OCI-M2 (cell line): ENCODE measurements at regions not wholly inside any gene's neighbourhood (a gene's known extent, or its start where the extent isn't known, plus 50 kb on each side); places are given as distances from the start of the nearest gene placed in this dataset.

Source experiments
- DNase-seq: peaks from one replicate; lab custom pipeline; 2025; ENCODE audit not compliant: unreplicated experiment; lab: John Stamatoyannopoulos, UW

DNA sequence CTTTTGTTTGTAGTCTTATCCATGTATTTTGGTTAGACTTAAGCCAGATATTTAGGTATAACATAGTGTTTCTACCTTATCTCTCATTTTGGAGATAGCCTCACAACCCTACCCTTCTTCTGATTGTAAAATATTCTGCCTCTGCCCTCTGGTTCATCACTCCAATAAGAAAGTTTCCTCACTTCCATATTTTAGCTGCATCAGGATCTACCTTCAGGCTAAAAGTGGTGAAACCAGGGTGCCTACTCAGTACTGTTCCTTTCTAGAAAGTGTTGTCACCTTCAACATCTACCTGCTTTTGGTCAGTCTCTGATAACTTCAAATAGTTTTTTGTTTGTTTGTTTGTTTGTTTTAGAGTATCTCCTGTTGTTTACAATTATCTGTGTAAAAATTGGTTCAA, 294.6 kb downstream of the ANXA1 start:
- no peak for DNase-seq

DNA sequence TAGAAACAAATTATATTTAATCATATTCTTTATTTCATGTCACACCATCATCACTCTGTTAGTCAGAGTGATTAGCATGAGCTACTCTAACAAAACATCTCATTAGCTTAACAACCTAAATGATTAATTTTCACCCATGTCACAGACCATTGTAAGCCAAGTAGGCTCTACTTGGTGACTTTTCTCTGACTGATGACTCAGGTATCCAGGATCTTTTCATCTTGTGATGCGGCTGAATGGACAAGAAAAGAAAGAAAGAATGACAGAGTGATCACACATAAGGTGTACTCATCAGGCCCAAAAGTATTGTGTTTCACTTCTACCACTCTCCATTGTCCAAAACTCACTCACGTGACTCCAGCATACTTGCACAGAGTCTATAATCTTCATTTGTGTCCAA, 299.3 kb downstream of the ANXA1 start:
- DNase-seq = no peak

GRCh38 chr9:73459817-73460216, 308.2 kb downstream of the ANXA1 start:
- no peak for DNase-seq

DNA sequence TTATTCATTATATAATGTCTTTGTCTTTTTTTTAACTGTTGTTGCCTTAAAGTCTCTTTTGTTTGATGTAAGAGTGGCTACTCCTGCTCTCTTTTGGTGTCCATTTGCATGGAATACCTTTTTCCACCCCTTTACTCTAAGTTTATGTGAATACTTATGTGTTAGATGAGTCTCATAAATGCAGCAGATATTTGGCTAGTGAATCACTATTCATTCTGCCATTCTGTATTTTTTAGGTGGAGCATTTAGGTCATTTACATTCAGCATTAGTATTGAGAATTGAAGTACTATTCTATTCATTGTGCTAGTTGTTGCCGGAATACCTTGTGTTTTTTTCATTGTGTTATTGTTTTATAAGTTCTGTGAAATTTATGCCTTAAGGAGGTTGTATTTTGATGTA, 317.1 kb downstream of the ANXA1 start:
- no peak for DNase-seq

GRCh38 chr9:73470766-73471165, 319.1 kb downstream of the ANXA1 start:
- no peak for DNase-seq

DNA sequence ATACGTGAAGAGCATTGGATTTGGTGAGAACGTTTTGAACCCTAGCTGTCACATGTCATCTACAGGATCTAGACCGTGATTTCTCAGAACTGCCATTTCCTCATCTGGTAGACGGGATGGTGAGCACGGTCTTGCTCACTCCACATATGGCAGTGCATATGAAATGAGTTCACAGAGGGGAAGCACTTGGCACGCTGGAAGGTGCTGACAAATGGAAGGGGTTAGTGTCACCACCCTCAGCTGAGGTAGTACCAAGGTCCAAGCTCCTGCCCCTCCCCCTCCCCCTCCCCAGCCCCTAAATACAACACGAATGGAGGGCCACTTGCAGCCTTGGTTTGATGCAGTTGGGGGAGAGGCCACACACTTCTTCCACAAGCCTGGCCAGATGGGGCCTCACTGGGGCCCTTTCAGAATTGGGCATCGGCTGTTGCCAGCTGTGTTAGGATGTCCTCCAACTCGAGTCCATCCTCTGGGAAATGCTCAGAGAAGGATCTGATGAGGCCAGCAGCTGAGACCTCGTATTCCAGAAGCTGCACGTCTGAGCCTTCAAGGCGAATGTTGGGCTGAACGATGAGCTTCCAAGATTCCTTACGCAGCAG, 322.4 kb downstream of the ANXA1 start:
- DNase-seq = no peak

DNA sequence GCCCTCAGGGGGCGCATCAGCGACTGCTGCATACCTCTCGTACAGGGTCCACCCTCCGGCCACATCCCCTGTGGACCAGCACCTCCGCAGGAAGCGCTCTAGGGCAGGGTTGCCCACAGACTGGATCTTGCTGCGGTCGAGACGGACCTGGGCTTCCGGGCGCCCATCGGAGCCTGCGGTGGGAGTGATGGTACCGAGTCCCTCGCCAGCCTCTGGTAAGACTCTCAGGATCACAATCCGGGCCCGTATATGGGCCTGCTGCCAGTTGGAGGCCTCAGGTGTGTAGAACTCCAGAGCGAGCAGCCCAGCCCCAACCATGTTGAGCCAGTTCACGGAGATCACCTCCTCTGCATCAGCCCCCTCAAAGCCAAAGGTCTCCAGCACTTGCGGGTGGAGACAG, 323.0 kb downstream of the ANXA1 start:
- DNase-seq = no peak

GRCh38 chr9:73494894-73495293, 343.2 kb downstream of the ANXA1 start:
- no peak for DNase-seq

DNA sequence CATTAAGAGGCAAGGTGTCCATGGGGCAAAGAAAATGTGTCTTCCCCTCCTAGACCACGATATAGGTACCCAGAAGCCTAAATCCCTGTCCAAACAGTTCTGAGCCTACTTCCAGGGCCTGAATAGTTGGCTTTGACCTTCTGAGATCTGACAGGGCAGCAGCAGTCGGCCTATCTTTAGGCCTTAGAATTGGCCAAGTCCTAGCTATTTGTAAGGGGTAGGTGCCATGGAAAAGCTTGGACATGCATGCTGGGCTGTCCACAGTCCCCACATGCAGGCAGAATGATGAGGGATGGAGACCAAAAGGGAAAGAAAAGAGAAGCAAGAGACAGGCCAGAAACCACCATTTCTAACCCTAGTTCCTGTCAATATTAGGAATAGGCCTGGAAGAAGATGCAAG, 346.1 kb downstream of the ANXA1 start:
- no peak for DNase-seq

- DNase-seq = no peak
Observed at GRCh38 chr9:73515216-73515615, 363.6 kb downstream of the ANXA1 start.

- DNase-seq = no peak
Observed at GRCh38 chr9:73523391-73523790, 371.7 kb downstream of the ANXA1 start.

- DNase-seq = no peak
Observed at GRCh38 chr9:73525350-73525749, 373.7 kb downstream of the ANXA1 start.

GRCh38 chr9:73527521-73527920, 375.9 kb downstream of the ANXA1 start:
- DNase-seq = no peak

DNA sequence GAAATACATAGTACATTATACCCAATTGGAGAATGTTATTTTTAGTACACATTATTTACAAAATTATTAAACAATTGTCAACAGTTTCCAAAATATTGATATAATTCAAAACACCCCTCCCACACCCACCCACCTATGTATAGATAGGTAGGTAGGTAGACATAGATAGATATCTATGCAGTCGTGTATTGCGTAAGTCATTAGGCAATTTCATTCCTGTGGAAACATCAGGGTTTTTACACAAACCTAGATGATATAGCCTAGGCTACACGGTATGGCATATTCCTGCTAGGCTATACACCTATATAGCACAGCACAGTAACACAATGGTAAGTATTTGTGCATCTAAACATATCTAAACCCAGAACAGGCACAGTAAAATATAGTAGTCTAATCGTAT, 377.3 kb downstream of the ANXA1 start:
- no peak for DNase-seq

- DNase-seq = no peak
Observed at GRCh38 chr9:73529666-73530065, 378.0 kb downstream of the ANXA1 start.

GRCh38 chr9:73531051-73531532, 379.4 kb downstream of the ANXA1 start:
- no peak for DNase-seq

GRCh38 chr9:73531658-73532057, 380.0 kb downstream of the ANXA1 start:
- DNase-seq = no peak

- no peak for DNase-seq
Observed at GRCh38 chr9:73532985-73533384, 381.3 kb downstream of the ANXA1 start.

- no peak for DNase-seq
Observed at GRCh38 chr9:73536403-73536802, 384.7 kb downstream of the ANXA1 start.

DNA sequence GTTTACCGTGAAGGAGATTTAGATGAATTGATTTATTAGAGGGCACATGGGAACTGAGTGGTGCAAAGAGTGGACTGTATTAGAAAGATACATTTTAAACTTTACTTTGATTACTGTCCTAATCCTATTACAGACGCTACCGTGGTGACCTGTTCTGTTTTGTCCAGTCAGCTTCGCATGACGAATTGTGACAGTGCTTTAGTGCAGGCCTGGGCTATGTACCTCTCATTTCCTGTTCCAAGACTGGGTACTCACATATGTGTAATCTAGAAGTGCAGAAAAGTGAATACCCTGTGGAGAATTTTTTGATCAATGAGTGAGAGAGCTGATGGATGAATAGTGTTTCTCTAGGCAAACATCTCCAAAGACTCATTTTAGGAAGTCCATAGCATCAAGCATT, 385.9 kb downstream of the ANXA1 start:
- no peak for DNase-seq

- DNase-seq = no peak
Observed at GRCh38 chr9:73539881-73540390, 388.3 kb downstream of the ANXA1 start.

DNA sequence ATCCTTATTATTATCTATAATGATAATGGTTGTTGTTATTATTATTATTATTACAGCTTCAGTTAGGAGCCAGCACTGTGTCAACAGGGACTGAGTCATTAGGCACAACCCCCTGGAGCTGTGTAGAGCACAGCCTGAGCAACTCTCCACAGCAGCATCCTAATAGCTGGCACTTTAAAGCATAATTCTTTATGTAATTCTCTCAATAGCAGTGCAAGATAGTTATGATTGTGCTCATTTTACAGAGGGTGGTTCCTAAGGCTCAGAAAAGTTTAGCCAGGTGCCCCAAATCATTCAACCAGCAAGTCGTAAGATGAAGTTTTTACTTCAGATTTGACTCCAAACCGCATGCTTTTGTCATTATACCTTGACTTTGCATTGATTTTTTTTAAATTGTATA, 390.3 kb downstream of the ANXA1 start:
- no peak for DNase-seq

DNA sequence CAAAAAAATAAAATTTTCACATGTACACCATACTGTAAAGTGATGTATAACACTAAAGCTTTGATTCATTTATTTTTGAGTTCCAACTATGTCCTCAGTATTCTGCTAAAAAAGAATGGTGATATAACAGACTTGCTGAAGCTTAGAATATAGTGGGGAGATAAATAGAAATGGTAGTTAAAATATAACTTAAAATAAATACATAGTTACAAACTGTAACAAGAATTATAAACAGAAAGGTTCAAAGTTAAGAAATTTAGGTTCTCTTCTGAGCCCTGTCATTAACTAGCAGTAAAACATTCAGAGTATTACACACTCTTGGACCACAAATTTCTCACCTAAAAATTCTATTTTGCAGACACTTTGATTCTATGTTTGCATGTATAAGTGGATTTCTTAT, 392.1 kb downstream of the ANXA1 start:
- DNase-seq = no peak
